KOPT-K1 (cell line): ENCODE measurements at regions not wholly inside any gene's neighbourhood (a gene's known extent, or its start where the extent isn't known, plus 50 kb on each side); places are given as distances from the start of the nearest gene placed in this dataset.
"Not testable (repeated sequence)": the region's sequence is repeated elsewhere in the genome, so short reads cannot be mapped to it uniquely, and the experiment has no call there.

Experiments used
- H3K27ac ChIP-seq: fragments of 200-600 bp; sonication (generic); 2 replicates; pipeline ENCODE4 v1.5.1; 2016; ENCODE audit warnings: antibody characterized with exemption, mild to moderate bottlenecking, low read depth, low read length; ENCODE audit not compliant: poor library complexity, severe bottlenecking
- H3K36me3 ChIP-seq: fragments of 200-600 bp; sonication (generic); 2 replicates; pipeline ENCODE4 v1.5.1; 2017; ENCODE audit warnings: antibody characterized with exemption, mild to moderate bottlenecking, low read length, moderate library complexity; ENCODE audit not compliant: insufficient read depth
- H3K9me3 ChIP-seq: fragments of 200-600 bp; sonication (generic); 2 replicates; pipeline ENCODE4 v1.5.1; 2017; ENCODE audit warnings: antibody characterized with exemption, low read length, mild to moderate bottlenecking; ENCODE audit not compliant: insufficient read depth, poor library complexity, severe bottlenecking

GRCh38 chr6:14995966-14996602 lies 249.8 kb upstream of the JARID2 start:
- no peaks in the 10 kb centered on the region for H3K9me3 ChIP-seq
- no peaks in the 10 kb centered on the region for H3K36me3 ChIP-seq
- no peak overlapping the region for H3K27ac ChIP-seq

- Histone ChIP-seq H3K9me3 (no peaks in the 10 kb centered on the region), H3K27ac (no peak overlapping the region), H3K36me3 (no peaks in the 10 kb centered on the region)
These were observed 249.0 kb upstream of the JARID2 start for GRCh38 chr6:14996892-14997291.

- Histone ChIP-seq H3K27ac (no peak overlapping the region), H3K36me3 (no peaks in the 10 kb centered on the region), H3K9me3 (no peaks in the 10 kb centered on the region)
These were observed 248.4 kb upstream of the JARID2 start for GRCh38 chr6:14997507-14997906.

GRCh38 chr6:14999106-14999505 lies 246.8 kb upstream of the JARID2 start:
- H3K36me3 ChIP-seq, result no peaks in the 10 kb centered on the region

GRCh38 chr6:15001326-15001910 lies 244.5 kb upstream of the JARID2 start:
- Histone ChIP-seq H3K36me3 (no peaks in the 10 kb centered on the region), H3K27ac (no peak overlapping the region), H3K9me3 (no peaks in the 10 kb centered on the region)

More at GRCh38 chr6:14999106-14999505, 246.8 kb upstream of the JARID2 start:
- H3K27ac ChIP-seq, result no peak overlapping the region
- H3K9me3 ChIP-seq, result no peaks in the 10 kb centered on the region

- Histone ChIP-seq H3K9me3 (no peaks in the 10 kb centered on the region), H3K36me3 (no peaks in the 10 kb centered on the region), H3K27ac (no peak overlapping the region)
These were observed 237.6 kb upstream of the JARID2 start for GRCh38 chr6:15008269-15008668.

- H3K9me3 ChIP-seq, result no peaks in the 10 kb centered on the region
- no peak overlapping the region for H3K27ac ChIP-seq
- no peaks in the 10 kb centered on the region for H3K36me3 ChIP-seq
These were observed 230.9 kb upstream of the JARID2 start for GRCh38 chr6:15014958-15015357.

- Histone ChIP-seq H3K9me3 (no peaks in the 10 kb centered on the region), H3K27ac (no peak overlapping the region), H3K36me3 (no peaks in the 10 kb centered on the region)
These were observed 229.1 kb upstream of the JARID2 start for GRCh38 chr6:15016813-15017212.

- H3K27ac ChIP-seq, result no peak overlapping the region
- no peaks in the 10 kb centered on the region for H3K36me3 ChIP-seq
- no peaks in the 10 kb centered on the region for H3K9me3 ChIP-seq
These were observed 228.6 kb upstream of the JARID2 start for GRCh38 chr6:15017261-15017660.

GRCh38 chr6:15017803-15018202 lies 228.1 kb upstream of the JARID2 start:
- Histone ChIP-seq H3K36me3 (no peaks in the 10 kb centered on the region), H3K27ac (no peak overlapping the region), H3K9me3 (no peaks in the 10 kb centered on the region)

- Histone ChIP-seq H3K27ac (no peak overlapping the region), H3K36me3 (no peaks in the 10 kb centered on the region), H3K9me3 (no peaks in the 10 kb centered on the region)
These were observed 225.6 kb upstream of the JARID2 start for GRCh38 chr6:15020119-15020770.

GRCh38 chr6:15021074-15021473 lies 224.8 kb upstream of the JARID2 start:
- H3K36me3 ChIP-seq, result no peaks in the 10 kb centered on the region
- H3K27ac ChIP-seq, result no peak overlapping the region
- H3K9me3 ChIP-seq, result no peaks in the 10 kb centered on the region

- not testable (repeated sequence) for H3K27ac ChIP-seq, H3K36me3 ChIP-seq, H3K9me3 ChIP-seq
These were observed 222.9 kb upstream of the JARID2 start for GRCh38 chr6:15023018-15023417.

GRCh38 chr6:15023448-15023847 lies 222.4 kb upstream of the JARID2 start:
- Histone ChIP-seq H3K27ac (no peak overlapping the region), H3K9me3 (no peaks in the 10 kb centered on the region), H3K36me3 (no peaks in the 10 kb centered on the region)

GRCh38 chr6:15025446-15025845 lies 220.4 kb upstream of the JARID2 start:
- peaks cover 1% of the 10 kb centered on the region for H3K9me3 ChIP-seq
- H3K27ac ChIP-seq, result no peak overlapping the region
- H3K36me3 ChIP-seq, result no peaks in the 10 kb centered on the region

GRCh38 chr6:15026832-15027231 lies 219.0 kb upstream of the JARID2 start:
- Histone ChIP-seq H3K36me3 (no peaks in the 10 kb centered on the region), H3K27ac (no peak overlapping the region), H3K9me3 (peaks cover 10% of the 10 kb centered on the region)
